Upper lobe of right lung (tissue), 1 donor: ENCODE measurements at regions not wholly inside any gene's neighbourhood (a gene's known extent, or its start where the extent isn't known, plus 50 kb on each side); places are given as distances from the start of the nearest gene placed in this dataset.

ENCODE experiments used
- ATAC-seq: fragments of 200-7000 bp; cut with Tn5 transposase; one replicate; pipeline ENCODE4 v1.9.1; 2020; ENCODE audit warnings: mild to moderate bottlenecking, moderate library complexity
- DNase-seq: peaks from one replicate; pipeline ENCODE4 v3.0.0-alpha.2; 2020
- H3K27ac ChIP-seq: fragments of 200-600 bp; one replicate; pipeline ENCODE4 v1.8.0; 2022
- H3K27me3 ChIP-seq: fragments of 200-600 bp; one replicate; pipeline ENCODE4 v1.8.0; 2022; ENCODE audit warnings: mild to moderate bottlenecking
- H3K36me3 ChIP-seq: fragments of 200-600 bp; one replicate; pipeline ENCODE4 v1.8.0; 2022
- H3K4me1 ChIP-seq: fragments of 200-600 bp; one replicate; pipeline ENCODE4 v1.8.0; 2022
- H3K4me3 ChIP-seq: fragments of 200-600 bp; one replicate; pipeline ENCODE4 v1.8.0; 2022; ENCODE audit warnings: mild to moderate bottlenecking
- H3K9me3 ChIP-seq: fragments of 200-600 bp; one replicate; pipeline ENCODE4 v1.8.0; 2022
- intact Hi-C: fragments of 100-400 bp; cut with DNase I; formaldehyde crosslinking; loops from one replicate; pipeline ENCODE4 v1.11.0; 2022
- TF ChIP-seq, protein P1 (sequence below): fragments of 200-600 bp; IDR thresholded peaks from one replicate; pipeline ENCODE4 v1.8.0; 2022; ENCODE audit warnings: antibody characterized with exemption
- donor health status: DM: no; HTN: yes; CAD: no; lungs with severe emphysema.

DNA sequence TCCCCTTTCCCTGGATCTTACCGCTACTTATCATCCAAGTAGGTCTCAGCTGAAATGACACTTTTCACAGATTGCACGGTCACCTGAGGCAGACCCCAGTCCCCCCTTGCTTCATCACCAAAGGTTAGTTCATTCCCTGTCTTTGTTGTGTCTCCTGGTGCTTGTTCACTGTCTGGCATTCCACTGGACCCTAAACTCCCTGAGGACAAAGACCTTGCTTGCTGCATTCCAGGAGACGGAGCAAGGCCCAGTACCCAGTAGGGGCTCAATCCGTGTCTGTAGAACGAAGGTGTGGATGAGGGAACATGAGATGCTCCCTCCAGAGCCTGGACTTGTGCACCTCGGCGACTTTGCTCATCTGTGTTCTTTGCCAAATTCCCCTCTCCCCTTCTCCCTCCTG is 160.0 kb downstream of the RAB11FIP2 start:
- TF ChIP-seq, protein P1, sequence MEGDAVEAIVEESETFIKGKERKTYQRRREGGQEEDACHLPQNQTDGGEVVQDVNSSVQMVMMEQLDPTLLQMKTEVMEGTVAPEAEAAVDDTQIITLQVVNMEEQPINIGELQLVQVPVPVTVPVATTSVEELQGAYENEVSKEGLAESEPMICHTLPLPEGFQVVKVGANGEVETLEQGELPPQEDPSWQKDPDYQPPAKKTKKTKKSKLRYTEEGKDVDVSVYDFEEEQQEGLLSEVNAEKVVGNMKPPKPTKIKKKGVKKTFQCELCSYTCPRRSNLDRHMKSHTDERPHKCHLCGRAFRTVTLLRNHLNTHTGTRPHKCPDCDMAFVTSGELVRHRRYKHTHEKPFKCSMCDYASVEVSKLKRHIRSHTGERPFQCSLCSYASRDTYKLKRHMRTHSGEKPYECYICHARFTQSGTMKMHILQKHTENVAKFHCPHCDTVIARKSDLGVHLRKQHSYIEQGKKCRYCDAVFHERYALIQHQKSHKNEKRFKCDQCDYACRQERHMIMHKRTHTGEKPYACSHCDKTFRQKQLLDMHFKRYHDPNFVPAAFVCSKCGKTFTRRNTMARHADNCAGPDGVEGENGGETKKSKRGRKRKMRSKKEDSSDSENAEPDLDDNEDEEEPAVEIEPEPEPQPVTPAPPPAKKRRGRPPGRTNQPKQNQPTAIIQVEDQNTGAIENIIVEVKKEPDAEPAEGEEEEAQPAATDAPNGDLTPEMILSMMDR, result no peak
- Histone ChIP-seq H3K4me3 (no peak overlapping the region), H3K9me3 (no peaks in the 10 kb centered on the region), H3K27ac (no peak overlapping the region), H3K4me1 (no peaks in the 10 kb centered on the region), H3K36me3 (no peaks in the 10 kb centered on the region), H3K27me3 (peaks cover 2% of the 10 kb centered on the region)
- intact Hi-C loops, result no loop called here
- ATAC-seq (no peak), DNase-seq (no peak)

DNA sequence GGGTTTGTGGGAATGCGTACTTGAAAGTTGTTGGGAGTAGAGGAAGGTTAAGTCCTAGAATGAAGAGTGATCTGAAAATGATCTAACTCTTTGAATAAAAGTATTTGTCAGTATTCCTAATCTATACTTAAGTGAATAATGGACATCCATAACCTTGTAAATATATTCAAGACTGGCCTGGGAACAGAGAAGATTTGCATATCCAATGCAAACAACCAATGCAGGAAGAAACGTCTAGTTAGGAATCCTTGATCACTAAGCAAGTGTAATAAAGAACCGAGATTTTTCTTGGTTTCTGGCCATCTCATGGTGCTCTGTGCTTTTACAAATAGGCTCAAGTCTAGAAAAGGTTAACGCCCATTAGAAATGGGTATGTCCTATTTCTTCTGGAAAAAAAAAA is 157.1 kb downstream of the RAB11FIP2 start:
- TF ChIP-seq, protein P1, result no peak
- no peak for DNase-seq
- no peaks in the 10 kb centered on the region for H3K9me3 ChIP-seq
- ATAC-seq, result no peak
- H3K27me3 ChIP-seq, result peaks cover 3% of the 10 kb centered on the region
- no peak overlapping the region for H3K27ac ChIP-seq
- intact Hi-C loops, result no loop called here
- no peak overlapping the region for H3K4me3 ChIP-seq
- H3K4me1 ChIP-seq, result no peaks in the 10 kb centered on the region
- H3K36me3 ChIP-seq, result no peaks in the 10 kb centered on the region

DNA sequence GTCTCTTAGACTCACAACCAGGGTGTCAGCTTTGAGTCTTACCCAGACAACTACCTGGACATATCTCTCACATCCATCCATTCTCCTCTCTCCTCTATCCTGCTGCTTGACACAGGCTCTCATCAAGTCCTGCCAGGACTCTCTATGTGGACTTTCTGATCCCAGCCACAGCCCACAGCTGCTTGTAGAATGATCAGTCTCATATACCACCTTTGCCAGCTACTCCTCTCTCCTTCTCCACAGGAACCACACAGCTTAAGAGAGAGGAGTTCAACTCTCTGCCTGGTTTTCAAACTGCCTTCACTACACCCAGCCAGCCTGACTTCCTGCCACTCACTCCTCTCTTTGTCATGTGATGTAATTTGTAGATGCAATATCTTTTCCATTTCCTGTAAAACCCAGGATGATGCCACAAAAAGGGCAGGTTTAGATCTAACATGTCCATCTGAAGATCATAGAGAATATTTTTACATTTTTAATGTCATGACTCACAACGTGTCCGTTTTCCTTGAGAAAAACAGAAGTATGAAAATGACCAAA is 154.0 kb downstream of the RAB11FIP2 start:
- Histone ChIP-seq H3K4me1 (no peaks in the 10 kb centered on the region), H3K36me3 (no peaks in the 10 kb centered on the region), H3K27me3 (peaks cover 3% of the 10 kb centered on the region), H3K27ac (no peak overlapping the region), H3K4me3 (no peak overlapping the region), H3K9me3 (no peaks in the 10 kb centered on the region)
- TF ChIP-seq, protein P1, result no peak
- no peak for ATAC-seq
- DNase-seq, result no peak
- intact Hi-C loops, result no loop called here

DNA sequence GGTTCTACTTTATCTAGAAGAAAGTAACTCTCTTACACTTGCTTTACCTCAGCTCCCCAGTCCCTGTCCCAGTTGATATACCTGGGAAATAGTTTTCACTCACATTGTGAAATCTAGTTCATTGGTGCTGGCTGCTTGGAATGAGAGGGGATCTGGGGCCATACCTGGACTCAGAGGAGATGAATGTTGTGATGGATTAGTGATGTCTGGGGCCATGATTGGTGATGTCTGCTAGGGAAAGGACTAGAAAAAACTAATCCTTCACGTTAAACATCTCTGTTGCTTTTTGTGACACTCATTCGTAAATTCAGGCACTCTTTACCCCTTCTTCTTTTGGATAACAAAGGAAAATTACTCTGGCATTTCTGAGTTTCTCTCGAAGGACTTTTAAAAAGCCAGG is 152.4 kb downstream of the RAB11FIP2 start:
- TF ChIP-seq, protein P1, result no peak
- ATAC-seq, result no peak
- no peak overlapping the region for H3K4me3 ChIP-seq

DNA sequence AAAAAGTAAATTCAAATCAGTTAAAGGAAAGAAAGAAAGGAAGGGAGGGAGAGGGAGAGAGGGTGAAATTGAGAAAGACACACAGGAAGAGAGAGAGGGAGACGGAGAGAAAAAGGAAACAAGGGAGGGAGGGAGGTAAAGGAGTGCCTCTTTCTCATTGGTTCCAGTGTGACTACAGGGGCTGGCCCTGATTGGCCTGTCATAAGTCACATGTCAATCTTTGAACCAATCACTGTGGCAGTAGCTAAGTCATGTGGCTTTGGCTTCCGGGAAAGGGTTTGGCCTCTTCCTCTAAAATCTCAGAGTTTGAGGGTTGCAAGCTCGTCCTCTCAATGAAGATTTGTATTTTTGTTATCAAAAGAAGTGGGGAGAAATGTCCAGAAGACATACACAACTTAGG is 150.2 kb downstream of the RAB11FIP2 start:
- no peaks in the 10 kb centered on the region for H3K4me1 ChIP-seq
- H3K36me3 ChIP-seq, result no peaks in the 10 kb centered on the region
- DNase-seq (no peak), ATAC-seq (no peak)
- TF ChIP-seq, protein P1, result no peak
- H3K27ac ChIP-seq, result no peak overlapping the region
- intact Hi-C loops, result no loop called here
- peaks cover 3% of the 10 kb centered on the region for H3K27me3 ChIP-seq
- no peak overlapping the region for H3K4me3 ChIP-seq
- H3K9me3 ChIP-seq, result no peaks in the 10 kb centered on the region

More for the DNA sequence above, 152.4 kb downstream of the RAB11FIP2 start:
- Histone ChIP-seq H3K27me3 (peaks cover 3% of the 10 kb centered on the region), H3K4me1 (no peaks in the 10 kb centered on the region), H3K36me3 (no peaks in the 10 kb centered on the region), H3K9me3 (no peaks in the 10 kb centered on the region), H3K27ac (no peak overlapping the region)
- no peak for DNase-seq
- intact Hi-C loops, result no loop called here

DNA sequence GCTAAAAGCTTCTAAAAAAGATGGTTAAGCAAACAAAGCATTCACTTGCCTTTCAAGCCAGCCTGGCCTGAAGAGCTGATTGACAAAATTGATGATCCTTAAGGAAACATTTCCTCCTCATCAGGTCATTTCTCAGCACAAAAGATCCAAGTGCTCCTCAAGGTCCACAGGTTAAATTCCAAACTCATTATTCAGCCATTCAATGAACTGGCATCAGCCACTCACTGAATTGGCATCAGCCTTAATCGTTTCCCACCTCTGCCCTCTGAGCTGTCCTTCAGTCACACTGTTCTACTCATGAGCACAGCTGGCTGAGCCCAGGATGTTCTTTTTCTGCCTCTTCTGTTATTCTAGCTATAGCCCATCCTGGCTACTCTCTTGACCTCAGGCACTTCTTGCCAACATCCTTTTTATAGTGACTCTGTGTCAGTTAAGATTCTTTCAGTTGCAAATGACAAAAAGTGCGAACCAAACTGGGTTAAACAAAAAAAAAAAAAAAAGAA is 147.5 kb downstream of the RAB11FIP2 start:
- ATAC-seq, result no peak
- Histone ChIP-seq H3K4me3 (no peak overlapping the region), H3K27ac (no peak overlapping the region), H3K27me3 (peaks cover 8% of the 10 kb centered on the region), H3K4me1 (no peaks in the 10 kb centered on the region), H3K9me3 (no peaks in the 10 kb centered on the region), H3K36me3 (no peaks in the 10 kb centered on the region)
- TF ChIP-seq, protein P1, result no peak
- intact Hi-C loops, result no loop called here
- DNase-seq, result no peak
